Subcutaneous abdominal adipose tissue (tissue), 5 donors: ENCODE measurements at regions not wholly inside any gene's neighbourhood (a gene's known extent, or its start where the extent isn't known, plus 50 kb on each side); places are given as distances from the start of the nearest gene placed in this dataset.

ENCODE experiments used
- H3K27ac ChIP-seq: one replicate; pipeline ENCODE4 v1.7.0; 2013; ENCODE audit warnings: low read depth, mild to moderate bottlenecking, inconsistent platforms, low read length, moderate library complexity
- H3K27me3 ChIP-seq, 5 donors: one replicate each; pipeline ENCODE4 v1.7.0; 2013; ENCODE audit warnings: low read length in 5 of 5, inconsistent platforms in 1 of 5; ENCODE audit not compliant: control insufficient read depth in 5 of 5, insufficient read depth in 4 of 5
- H3K36me3 ChIP-seq, 5 donors: one replicate each; pipeline ENCODE4 v1.7.0; 2013; ENCODE audit warnings: low read length in 5 of 5; ENCODE audit not compliant: control insufficient read depth in 5 of 5, insufficient read depth in 5 of 5
- H3K4me1 ChIP-seq, 5 donors: one replicate each; pipeline ENCODE4 v1.7.0; 2013; ENCODE audit warnings: low read length in 5 of 5, mild to moderate bottlenecking in 3 of 5, moderate library complexity in 1 of 5; ENCODE audit not compliant: control insufficient read depth in 5 of 5, insufficient read depth in 5 of 5
- H3K4me3 ChIP-seq, 5 donors: one replicate each; pipeline ENCODE4 v1.7.0; 2013; ENCODE audit warnings: low read length in 5 of 5, low read depth in 1 of 5
- H3K9ac ChIP-seq, 5 donors: one replicate each; pipeline ENCODE4 v1.7.0; 2013; ENCODE audit warnings: low read length in 5 of 5, mild to moderate bottlenecking in 4 of 5, moderate library complexity in 3 of 5
- H3K9me3 ChIP-seq, 5 donors: one replicate each; pipeline ENCODE4 v1.7.0; 2013; ENCODE audit warnings: low read length in 5 of 5; ENCODE audit not compliant: control insufficient read depth in 5 of 5
- donor health status: healthy.
- donor health status: healthy.
- donor health status: healthy.
- donor health status: healthy.
- donor health status: healthy.

- Histone ChIP-seq H3K36me3 (no peaks in the 10 kb centered on the region), H3K27me3 (peaks cover 0 to 8% (median 0%) of the 10 kb centered on the region in 5 donors), H3K27ac (no peak overlapping the region), H3K9ac (no peak overlapping the region), H3K4me3 (no peak overlapping the region), H3K9me3 (no peaks in the 10 kb centered on the region), H3K4me1 (no peaks in the 10 kb centered on the region)
Observed at GRCh38 chr18:59087391-59087790, 52.3 kb upstream of the SEC11C start.
